GM19467 (cell line): ENCODE measurements at regions not wholly inside any gene's neighbourhood (a gene's known extent, or its start where the extent isn't known, plus 50 kb on each side); places are given as distances from the start of the nearest gene placed in this dataset.
A peak's percentile ranks its signal among the peaks of the same experiment; 100 is the strongest.

ENCODE experiments used
- ATAC-seq: cut with Tn5 transposase; IDR thresholded peaks from one replicate; pipeline ENCODE4 v1.9.1; 2021; ENCODE audit warnings: mild to moderate bottlenecking, moderate library complexity; ENCODE audit not compliant: unreplicated experiment

DNA sequence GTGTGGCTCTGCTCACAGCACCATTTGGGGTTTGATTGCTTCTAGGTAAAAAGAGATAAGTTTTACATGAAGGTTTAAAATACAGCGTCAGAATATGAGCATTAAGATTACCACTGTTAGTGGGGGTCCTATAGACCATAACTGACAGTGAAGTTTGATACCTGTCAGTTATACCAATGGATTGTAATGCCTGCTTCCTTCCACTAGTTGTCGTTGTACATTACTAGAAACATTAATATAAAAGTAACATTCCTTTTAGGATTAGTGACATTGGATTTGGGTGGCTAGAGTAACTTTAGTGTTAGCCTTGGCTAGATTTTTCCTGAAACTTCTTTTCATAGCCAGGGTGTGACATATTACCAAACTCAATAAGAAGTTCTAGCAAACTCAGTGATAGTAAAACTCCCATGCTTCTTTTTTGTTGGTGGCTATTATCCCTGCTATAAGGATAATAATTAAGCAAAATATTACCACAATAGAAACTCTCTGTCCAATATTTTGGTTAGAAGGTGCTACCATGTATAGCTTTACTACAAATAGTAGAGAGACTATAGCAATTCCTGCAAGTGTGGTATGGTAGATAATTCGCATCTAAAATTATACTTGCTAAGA, 57.1 kb downstream of the FAM181B start:
- ATAC-seq = no peak

DNA sequence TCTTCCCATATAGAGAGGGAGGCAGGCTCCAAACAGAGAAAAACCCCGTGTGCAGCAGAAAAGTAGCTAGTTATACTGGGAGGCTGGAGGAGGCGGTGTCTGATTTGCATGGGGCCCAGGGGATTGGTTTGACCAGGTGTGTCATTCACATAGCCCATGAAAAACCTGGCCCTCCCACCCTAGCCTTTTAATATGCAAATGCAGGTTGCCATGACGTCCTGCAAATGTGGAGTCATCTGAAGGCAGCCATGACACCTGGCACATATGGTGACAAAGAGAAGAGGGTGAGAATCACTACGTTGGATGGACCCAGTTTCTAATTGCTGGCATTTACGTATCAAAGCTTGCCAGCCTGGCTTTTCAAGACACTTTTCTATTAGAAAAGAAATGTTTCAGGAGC, 57.8 kb downstream of the FAM181B start:
- no peak for ATAC-seq

- ATAC-seq = no peak
Observed at GRCh38 chr11:82673631-82674030, 60.0 kb downstream of the FAM181B start.

DNA sequence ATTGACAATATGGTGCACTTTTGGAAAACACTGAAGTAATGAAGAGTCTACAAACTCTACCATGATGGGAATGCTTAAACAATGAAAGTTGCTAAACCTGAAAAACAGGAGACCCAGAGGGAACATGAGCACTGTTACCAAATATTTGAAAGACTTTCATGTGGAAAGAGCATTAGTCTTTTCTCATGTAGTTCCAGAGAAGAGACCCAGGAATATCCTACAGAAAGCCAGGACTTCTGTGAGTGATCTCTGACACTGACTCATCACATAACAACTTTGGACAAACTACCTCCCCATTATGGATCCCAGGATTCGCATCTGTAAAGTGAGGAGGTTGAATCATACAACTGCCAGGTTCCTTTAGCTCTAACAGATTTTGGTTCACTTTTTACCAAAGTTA, 62.2 kb downstream of the FAM181B start:
- no peak for ATAC-seq

GRCh38 chr11:82663535-82663934, 70.1 kb downstream of the FAM181B start:
- no peak for ATAC-seq

- ATAC-seq = no peak
Observed at GRCh38 chr11:82653752-82654151, 79.9 kb downstream of the FAM181B start.

DNA sequence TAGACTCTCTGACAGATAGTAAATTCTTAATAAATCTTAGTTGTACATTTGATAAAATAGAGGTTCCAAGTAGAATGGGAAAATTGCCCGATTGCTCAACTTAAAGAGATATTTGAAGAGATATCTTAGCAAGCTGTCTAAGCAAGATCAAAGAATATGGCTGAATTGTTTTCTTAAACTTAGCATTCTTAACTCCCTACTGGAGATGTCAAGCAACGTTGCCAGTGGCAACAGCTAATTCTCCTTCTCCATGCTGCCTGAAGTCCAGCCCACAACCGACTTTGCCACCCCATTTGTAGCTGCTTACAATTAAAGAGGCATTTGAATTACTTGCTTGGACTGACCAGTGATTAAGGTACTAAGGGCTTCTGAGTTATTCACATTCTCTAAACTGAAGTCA, 94.4 kb downstream of the FAM181B start:
- ATAC-seq = no peak

- ATAC-seq = no peak
Observed at GRCh38 chr11:82636615-82637014, 97.0 kb downstream of the FAM181B start.

GRCh38 chr11:82634091-82634490, 99.6 kb downstream of the FAM181B start:
- no peak for ATAC-seq

DNA sequence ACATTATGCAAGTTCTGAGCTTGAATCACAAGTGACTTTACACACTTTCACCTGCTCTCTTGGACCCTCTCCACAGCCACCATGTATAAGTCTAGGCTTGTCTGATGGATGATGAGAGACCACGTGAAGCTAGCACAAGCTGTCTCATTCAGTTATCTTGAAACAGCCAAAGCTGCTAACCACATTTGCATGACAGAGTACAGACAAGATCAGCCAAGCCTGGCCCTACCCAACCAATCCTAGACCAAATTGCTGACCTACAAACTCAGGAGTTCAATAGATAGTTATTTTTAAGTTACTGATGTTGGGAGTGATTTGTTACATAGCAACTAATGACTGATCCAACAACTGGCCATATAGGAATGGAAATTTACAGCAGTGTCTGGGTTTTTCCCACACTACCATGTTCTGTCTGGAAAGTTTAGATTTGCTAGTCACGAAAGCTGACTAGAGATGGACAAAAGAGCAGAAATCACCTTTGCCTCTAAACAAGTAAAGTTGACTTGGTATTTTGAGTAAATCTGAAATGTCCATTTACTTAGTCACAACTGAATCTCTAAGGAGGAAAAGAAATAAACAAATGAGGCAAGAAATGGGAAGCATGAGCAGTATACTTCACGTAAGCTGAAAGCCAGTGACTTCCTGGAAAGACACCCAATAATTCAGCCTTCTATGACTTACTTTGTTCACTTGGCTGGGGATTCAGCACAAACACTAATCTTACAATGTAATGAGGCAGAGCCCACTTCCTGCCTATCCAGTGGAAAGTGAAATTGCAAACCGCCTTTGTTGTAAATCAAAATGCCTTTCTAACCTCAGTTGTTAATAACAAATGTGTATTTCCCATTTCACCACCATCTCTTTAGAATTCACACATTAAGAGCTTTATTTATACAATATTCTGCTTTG, 101.7 kb downstream of the FAM181B start:
- ATAC-seq = peak; percentile 72

GRCh38 chr11:82610671-82611070, 123.0 kb downstream of the FAM181B start:
- ATAC-seq = no peak

GRCh38 chr11:82606738-82607137, 126.9 kb downstream of the FAM181B start:
- no peak for ATAC-seq

DNA sequence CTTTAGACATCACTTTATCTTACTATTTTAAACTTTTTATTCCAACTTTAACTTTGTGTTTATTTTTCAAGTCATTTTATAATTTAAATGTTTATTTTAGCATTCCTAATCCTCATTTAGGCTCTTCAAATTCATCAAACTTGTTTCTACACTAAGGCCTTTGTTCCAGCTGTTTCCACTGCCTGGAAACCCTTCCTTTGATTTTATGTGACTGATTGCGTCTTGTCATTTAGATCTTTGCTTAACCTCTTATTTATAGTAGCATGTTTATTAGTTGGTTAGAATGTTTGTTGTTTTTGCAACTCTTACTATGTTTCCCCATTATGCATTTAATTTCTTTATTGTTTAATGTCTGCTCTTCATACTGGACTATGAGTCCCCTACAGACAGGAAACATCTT, 132.0 kb downstream of the FAM181B start:
- no peak for ATAC-seq

DNA sequence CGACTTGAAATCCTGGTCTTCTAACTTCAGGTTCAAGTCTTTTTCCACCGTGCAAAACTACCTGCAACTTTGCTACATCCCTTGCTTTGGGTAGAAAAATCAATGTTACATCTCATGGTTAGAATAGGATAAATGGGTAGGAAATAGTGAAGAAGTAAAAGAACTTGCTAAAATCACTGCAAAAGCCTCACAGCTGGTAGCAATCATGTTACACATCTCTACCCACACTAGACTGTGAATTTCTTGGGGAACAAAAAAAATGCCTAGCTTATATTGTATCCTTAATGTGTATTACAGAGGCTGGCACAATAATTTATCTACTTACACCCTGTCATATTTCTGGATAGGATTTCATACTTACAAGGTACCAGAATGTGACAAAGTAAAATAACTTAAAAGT, 133.8 kb downstream of the FAM181B start:
- no peak for ATAC-seq

DNA sequence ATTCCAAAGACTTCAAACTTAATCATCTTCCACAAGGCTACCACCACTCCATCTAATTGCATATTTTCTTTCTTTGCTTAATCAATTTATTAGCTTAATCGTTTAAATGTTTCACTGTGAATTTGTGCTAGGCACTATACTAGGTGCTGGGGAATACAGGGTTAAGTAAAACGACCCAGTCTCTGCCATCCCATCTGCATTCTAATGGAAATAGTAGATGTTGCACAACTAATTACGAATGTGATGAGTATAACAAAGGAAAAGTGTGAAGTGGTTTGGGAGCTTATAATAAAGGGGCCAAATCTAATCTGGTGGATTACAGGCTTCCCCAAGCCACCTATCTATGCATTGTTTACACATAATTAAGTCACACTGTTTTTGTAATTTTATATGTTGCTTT, 147.1 kb downstream of the FAM181B start:
- ATAC-seq = no peak

GRCh38 chr11:82577246-82577645, 156.4 kb downstream of the FAM181B start:
- no peak for ATAC-seq

DNA sequence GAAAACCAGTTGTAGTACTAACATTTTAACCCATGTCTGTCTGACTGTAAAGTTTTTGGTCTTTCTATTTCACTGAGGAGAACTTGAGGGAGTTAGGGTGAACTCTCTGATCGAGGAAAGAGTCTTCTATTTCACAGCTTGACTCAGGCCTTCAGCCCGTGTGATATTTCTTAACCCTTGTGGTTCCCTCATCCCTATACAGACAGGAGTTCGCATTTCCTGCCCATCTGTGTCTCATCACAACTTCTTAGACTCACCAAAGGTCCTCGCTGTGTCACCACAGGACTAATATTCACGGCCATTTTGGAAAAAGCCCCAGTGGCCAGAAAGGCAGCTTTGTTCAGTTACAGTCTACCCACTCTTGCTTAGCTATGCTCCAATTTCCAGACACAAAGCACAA, 172.8 kb downstream of the FAM181B start:
- no peak for ATAC-seq

DNA sequence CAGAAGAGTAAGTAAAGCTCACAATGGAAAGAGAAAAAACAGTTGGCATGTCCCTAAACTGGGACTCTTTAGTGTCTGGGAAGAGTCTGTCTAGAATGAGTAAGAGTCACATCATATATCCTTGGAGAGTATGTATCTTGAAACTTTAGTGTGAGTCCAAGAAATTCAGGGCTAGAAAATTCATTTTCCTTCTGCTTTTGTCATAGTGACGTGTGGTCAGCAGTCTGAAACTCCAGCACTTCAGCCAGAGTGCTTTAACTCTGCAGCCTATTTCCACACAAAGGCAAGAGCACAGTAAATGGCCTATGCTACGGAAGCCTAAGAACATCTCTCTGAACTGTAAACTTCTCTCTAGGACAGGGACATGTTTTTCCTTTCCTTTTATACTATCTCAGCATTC, 174.1 kb downstream of the FAM181B start:
- ATAC-seq = no peak

DNA sequence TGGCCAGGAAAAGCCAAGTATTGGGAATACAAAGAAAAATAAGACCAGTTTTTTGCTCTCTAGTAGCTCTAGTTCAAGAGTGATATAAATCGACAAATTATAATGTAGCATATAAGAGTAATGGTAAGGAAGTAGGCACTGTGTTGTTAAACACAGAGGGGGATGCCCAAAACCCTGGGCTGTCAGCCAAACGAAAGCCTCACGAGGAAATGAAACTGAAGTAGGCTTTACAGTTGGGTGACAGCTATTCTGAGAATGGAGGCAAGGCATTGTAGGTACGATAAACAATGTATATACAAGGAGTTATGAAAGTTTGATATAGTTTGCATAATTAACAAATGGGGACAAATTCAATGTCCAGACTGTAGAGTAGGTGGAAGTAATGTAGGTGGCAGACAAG, 176.4 kb downstream of the FAM181B start:
- ATAC-seq = peak; percentile 96

GRCh38 chr11:82556210-82556609, 177.5 kb downstream of the FAM181B start:
- ATAC-seq = no peak

GRCh38 chr11:82546661-82547557, 186.8 kb downstream of the FAM181B start:
- ATAC-seq = no peak
